Heart right ventricle (tissue), 16 donors: ENCODE measurements at regions not wholly inside any gene's neighbourhood (a gene's known extent, or its start where the extent isn't known, plus 50 kb on each side); places are given as distances from the start of the nearest gene placed in this dataset.

Experiments used
- ATAC-seq, 8 donors: fragments of 200-7000 bp; cut with Tn5 transposase; one replicate each; pipeline ENCODE4 v1.9.1; 2020; ENCODE audit warnings: mild to moderate bottlenecking in 8 of 8, moderate library complexity in 8 of 8, moderate number of reproducible peaks in 1 of 8
- DNase-seq, 2 donors: peaks; one replicate each; pipeline ENCODE4 v3.0.0-alpha.2; 2020
- H3K27ac ChIP-seq, 10 donors: fragments of 200-600 bp; sonication (generic) in 2 of 10; one replicate each; pipeline versions ENCODE4 v1.5.0 to v1.8.0; 2020 to 2022; ENCODE audit warnings: mild to moderate bottlenecking in 3 of 10
- H3K27me3 ChIP-seq, 7 donors: fragments of 200-600 bp; one replicate each; pipeline ENCODE4 v1.8.0; 2021 to 2022; ENCODE audit warnings: mild to moderate bottlenecking in 2 of 7
- H3K36me3 ChIP-seq, 9 donors: fragments of 200-600 bp; sonication (generic) in 1 of 9; one replicate each; pipeline versions ENCODE4 v1.5.0 to v1.8.0; 2020 to 2022; ENCODE audit warnings: mild to moderate bottlenecking in 2 of 9
- H3K4me1 ChIP-seq, 9 donors: fragments of 200-600 bp; sonication (generic) in 1 of 9; one replicate each; pipeline versions ENCODE4 v1.5.0 to v1.8.0; 2020 to 2022; ENCODE audit warnings: mild to moderate bottlenecking in 4 of 9
- H3K4me3 ChIP-seq, 10 donors: fragments of 200-600 bp; sonication (generic) in 2 of 10; one replicate each; pipeline versions ENCODE4 v1.5.0 to v1.8.0; 2020 to 2022; ENCODE audit warnings: mild to moderate bottlenecking in 7 of 10, moderate library complexity in 2 of 10
- H3K9me3 ChIP-seq, 11 donors: fragments of 200-600 bp in 10 of 11; sonication (generic) in 2 of 11; one replicate each; pipeline versions ENCODE4 v1.5.0 to v1.8.0; 2013 to 2022; ENCODE audit warnings: mild to moderate bottlenecking in 2 of 11, control low read depth in 1 of 11, moderate library complexity in 1 of 11
- WGBS, 2 donors: extraction: QIAGEN DNeasy Blood & Tissue Kit; methylation state at CpG; one replicate each; pipeline ENCODE4 v1.1.7; 2013; ENCODE audit warnings: inconsistent platforms in 1 of 2; 5-methylcytosine and 5-hydroxymethylcytosine counted together
- intact Hi-C, 10 donors: fragments of 100-400 bp; cut with DNase I; formaldehyde crosslinking; loops; one replicate each; pipeline versions ENCODE4 v1.11.1 to v1.14.2; 2022
- TF ChIP-seq, protein P1 (sequence below), 9 donors: fragments of 200-600 bp; sonication (generic) in 2 of 9; IDR thresholded peaks; one replicate each; pipeline versions ENCODE4 v1.5.0 to v1.8.0; 2021 to 2022; ENCODE audit warnings: antibody characterized with exemption in 9 of 9, mild to moderate bottlenecking in 5 of 9, moderate library complexity in 1 of 9
- donor health status: Arrhythmogenic right ventricular cardiomyopathy.
- donor health status: ischemic (EF 13 %, LVEDD 7.1; RV severe dilation, severe dysfunction).
- donor health status: healthy with polysubstance abuse.
- donor health status: DM: no; HTN: yes; CAD: no.
- donor health status: DM: no; HTN: no; CAD: no.
- donor health status: ischemic (EF 25% LVEDD 6.9; RV normal size, moderate dysfunction).
- donor health status: ischemic (EF 25% LVEDD 5.7; RV mildly dilated, moderate dysfunction).
- donor health status: healthy.
- donor health status: DM: yes; HTN: yes; CAD: no.
- donor health status: Ischemic cardiomyopathy.
- donor health status: ischemic (EF 35%, LVEDD 5.7; RV mildly dilated, moderate dysfunction).
- donor health status: nonischemic (EF 11% LVEDD 7.7; RV severe dilation, severe dysfunction).
- donor health status: DM: yes; HTN: yes; CAD: no.
- donor health status: PGD.
- donor health status: ischemic (EF 29% LVEDD 5.4; RV normal size, mild dysfunction).
- donor health status: nonischemic (EF 23%, LVEDD 6.1; RV moderate dilation, normal function).

- DNase-seq, result no peak
- intact Hi-C loops, result no loop called here
- Histone ChIP-seq H3K9me3 (no peaks in the 10 kb centered on the region), H3K4me1 (no peaks in the 10 kb centered on the region), H3K27ac (no peak overlapping the region), H3K4me3 (no peak overlapping the region), H3K27me3 (no peaks in the 10 kb centered on the region), H3K36me3 (no peaks in the 10 kb centered on the region)
- TF ChIP-seq, protein P1, sequence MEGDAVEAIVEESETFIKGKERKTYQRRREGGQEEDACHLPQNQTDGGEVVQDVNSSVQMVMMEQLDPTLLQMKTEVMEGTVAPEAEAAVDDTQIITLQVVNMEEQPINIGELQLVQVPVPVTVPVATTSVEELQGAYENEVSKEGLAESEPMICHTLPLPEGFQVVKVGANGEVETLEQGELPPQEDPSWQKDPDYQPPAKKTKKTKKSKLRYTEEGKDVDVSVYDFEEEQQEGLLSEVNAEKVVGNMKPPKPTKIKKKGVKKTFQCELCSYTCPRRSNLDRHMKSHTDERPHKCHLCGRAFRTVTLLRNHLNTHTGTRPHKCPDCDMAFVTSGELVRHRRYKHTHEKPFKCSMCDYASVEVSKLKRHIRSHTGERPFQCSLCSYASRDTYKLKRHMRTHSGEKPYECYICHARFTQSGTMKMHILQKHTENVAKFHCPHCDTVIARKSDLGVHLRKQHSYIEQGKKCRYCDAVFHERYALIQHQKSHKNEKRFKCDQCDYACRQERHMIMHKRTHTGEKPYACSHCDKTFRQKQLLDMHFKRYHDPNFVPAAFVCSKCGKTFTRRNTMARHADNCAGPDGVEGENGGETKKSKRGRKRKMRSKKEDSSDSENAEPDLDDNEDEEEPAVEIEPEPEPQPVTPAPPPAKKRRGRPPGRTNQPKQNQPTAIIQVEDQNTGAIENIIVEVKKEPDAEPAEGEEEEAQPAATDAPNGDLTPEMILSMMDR (IDR thresholded peaks at IDR 0.05), result no peak
- WGBS, 2 donors, result 50 to 58% methylated on average over 8 of the region's 8 CpGs
- ATAC-seq, result no peak
Measured at GRCh38 chr12:84270470-84271140, 642.0 kb downstream of the SLC6A15 start.

DNA sequence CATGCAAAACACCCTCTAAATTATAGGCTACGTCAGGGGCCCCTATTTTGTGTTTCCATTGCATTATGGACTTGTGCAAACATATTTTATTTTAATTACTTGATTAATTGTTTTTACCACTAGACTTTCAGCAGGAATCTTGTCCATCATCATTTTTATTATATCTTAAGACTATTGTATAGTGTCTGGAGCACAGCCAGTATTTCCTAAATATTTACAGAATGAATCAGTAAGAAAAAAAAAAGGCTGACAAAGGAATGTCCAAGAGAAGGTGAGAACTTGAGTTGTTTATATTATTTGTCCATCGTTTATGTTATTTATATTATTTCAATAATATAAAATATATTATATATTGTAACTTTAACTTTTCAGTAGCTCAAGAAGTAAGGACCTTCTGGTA, 664.7 kb downstream of the SLC6A15 start:
- intact Hi-C loops, result no loop called here

GRCh38 chr12:84243686-84244085, 668.9 kb downstream of the SLC6A15 start:
- TF ChIP-seq, protein P1 (IDR thresholded peaks at IDR 0.05), result no peak
- H3K9me3 ChIP-seq, result peaks cover 0 to 5% (median 0%) of the 10 kb centered on the region in 11 donors
- H3K4me3 ChIP-seq, result no peak overlapping the region
- ATAC-seq, result no peak
- 60 to 76% methylated on average over 4 of the region's 4 CpGs for WGBS, 2 donors
- no peaks in the 10 kb centered on the region for H3K27me3 ChIP-seq
- intact Hi-C loops, result no loop called here
- no peaks in the 10 kb centered on the region for H3K36me3 ChIP-seq
- no peak overlapping the region for H3K27ac ChIP-seq
- DNase-seq, result no peak
- no peaks in the 10 kb centered on the region for H3K4me1 ChIP-seq

More for the DNA sequence above, 664.7 kb downstream of the SLC6A15 start:
- peaks cover 0 to 5% (median 0%) of the 10 kb centered on the region in 11 donors for H3K9me3 ChIP-seq
- no peaks in the 10 kb centered on the region for H3K36me3 ChIP-seq
- 72 to 76% methylated on average over 2 of the region's 2 CpGs for WGBS, 2 donors
- H3K27me3 ChIP-seq, result no peaks in the 10 kb centered on the region
- no peak for ATAC-seq
- H3K4me1 ChIP-seq, result no peaks in the 10 kb centered on the region
- no peak overlapping the region for H3K27ac ChIP-seq
- no peak for DNase-seq
- H3K4me3 ChIP-seq, result no peak overlapping the region
- TF ChIP-seq, protein P1 (IDR thresholded peaks at IDR 0.05), result no peak

- DNase-seq, result no peak
Measured at GRCh38 chr12:84222841-84223240, 689.8 kb downstream of the SLC6A15 start.

More at GRCh38 chr12:84222841-84223240, 689.8 kb downstream of the SLC6A15 start:
- no peak overlapping the region for H3K27ac ChIP-seq
- no peaks in the 10 kb centered on the region for H3K27me3 ChIP-seq
- ATAC-seq, result no peak
- H3K9me3 ChIP-seq, result no peaks in the 10 kb centered on the region
- H3K36me3 ChIP-seq, result no peaks in the 10 kb centered on the region
- H3K4me1 ChIP-seq, result no peaks in the 10 kb centered on the region
- WGBS, 2 donors, result 74 to 79% methylated on average over 3 of the region's 3 CpGs
- TF ChIP-seq, protein P1 (IDR thresholded peaks at IDR 0.05), result no peak
- H3K4me3 ChIP-seq, result no peak overlapping the region
- intact Hi-C loops, result no loop called here
